Uterus (tissue), 3 donors: ENCODE measurements at regions not wholly inside any gene's neighbourhood (a gene's known extent, or its start where the extent isn't known, plus 50 kb on each side); places are given as distances from the start of the nearest gene placed in this dataset.

Experiments
- DNase-seq, 2 donors: peaks; one replicate each; pipeline ENCODE4 v3.0.0-alpha.2; 2019 to 2020
- H3K27ac ChIP-seq, 2 donors: fragments of 200-600 bp; sonication (generic); 1 replicate in 1 of 2; 2 replicates in 1 of 2; pipeline ENCODE4 v1.5.1; 2016 to 2018
- H3K27me3 ChIP-seq, 2 donors: fragments of 200-600 bp; sonication (generic); one replicate each; pipeline ENCODE4 v1.5.1; 2018 to 2019; ENCODE audit warnings: control low read depth in 1 of 2
- H3K36me3 ChIP-seq, 2 donors: fragments of 200-600 bp; sonication (generic); one replicate each; pipeline ENCODE4 v1.5.1; 2019; ENCODE audit warnings: control low read depth in 1 of 2
- H3K4me1 ChIP-seq, 2 donors: fragments of 200-600 bp; sonication (generic); one replicate each; pipeline ENCODE4 v1.5.1; 2018 to 2019; ENCODE audit warnings: control low read depth in 1 of 2
- H3K4me3 ChIP-seq, 2 donors: fragments of 200-600 bp; sonication (generic); 1 replicate in 1 of 2; 2 replicates in 1 of 2; pipeline ENCODE4 v1.5.1; 2018 to 2019; ENCODE audit warnings: mild to moderate bottlenecking in 1 of 2
- H3K9me3 ChIP-seq, 2 donors: fragments of 200-600 bp; sonication (generic); one replicate each; pipeline ENCODE4 v1.5.1; 2019; ENCODE audit warnings: control low read depth in 1 of 2
- POLR2A ChIP-seq, 2 donors: fragments of 450-650 bp; IDR thresholded peaks; one replicate each; pipeline ENCODE4 v1.6.1; 2016; ENCODE audit warnings: antibody characterized with exemption in 2 of 2, mild to moderate bottlenecking in 1 of 2, moderate library complexity in 1 of 2
- intact Hi-C: fragments of 100-400 bp; cut with DNase I; formaldehyde crosslinking; loops from one replicate; pipeline ENCODE4 v1.15.1; 2023; ENCODE audit warnings: low total_unique reads
- TF ChIP-seq, protein P1 (sequence below), 4 experiments: fragments of 200-600 bp in 2 of 4; fragments of 450-650 bp in 2 of 4; sonication (generic) in 2 of 4; IDR thresholded peaks; one replicate each; pipeline ENCODE4 v1.5.1; 2016 to 2019; ENCODE audit warnings: antibody characterized with exemption in 4 of 4, mild to moderate bottlenecking in 2 of 4, moderate library complexity in 1 of 4
- donor health status: DM: yes; HTN: yes; CAD: no.

DNA sequence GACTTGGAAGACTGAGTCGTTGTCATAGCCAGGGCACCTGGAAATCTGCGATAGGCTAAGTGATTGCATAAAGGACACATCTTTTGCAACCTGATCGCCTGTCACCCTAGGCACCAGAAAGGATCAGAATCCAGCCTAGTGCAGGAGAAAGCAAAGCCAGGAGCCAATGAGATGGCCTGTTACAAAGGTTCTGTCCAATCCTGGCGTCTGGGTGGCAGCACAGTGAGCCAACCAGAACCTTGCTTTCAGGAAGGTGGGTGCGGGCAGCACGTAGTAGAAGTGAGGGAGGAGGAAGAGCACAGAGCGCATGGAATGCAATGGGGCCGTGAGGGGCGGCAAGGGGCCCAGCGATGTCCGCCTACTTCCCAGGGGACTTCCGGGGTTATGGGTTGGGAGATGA is 120.4 kb upstream of the GGTLC1 start:
- Histone ChIP-seq H3K36me3 (no peaks in the 10 kb centered on the region), H3K4me1 (no peaks in the 10 kb centered on the region), H3K27ac (no peak overlapping the region), H3K4me3 (no peak overlapping the region), H3K27me3 (no peaks in the 10 kb centered on the region), H3K9me3 (no peaks in the 10 kb centered on the region)
- TF ChIP-seq POLR2A (IDR thresholded peaks at IDR 0.05) = no peak
- TF ChIP-seq, protein P1, sequence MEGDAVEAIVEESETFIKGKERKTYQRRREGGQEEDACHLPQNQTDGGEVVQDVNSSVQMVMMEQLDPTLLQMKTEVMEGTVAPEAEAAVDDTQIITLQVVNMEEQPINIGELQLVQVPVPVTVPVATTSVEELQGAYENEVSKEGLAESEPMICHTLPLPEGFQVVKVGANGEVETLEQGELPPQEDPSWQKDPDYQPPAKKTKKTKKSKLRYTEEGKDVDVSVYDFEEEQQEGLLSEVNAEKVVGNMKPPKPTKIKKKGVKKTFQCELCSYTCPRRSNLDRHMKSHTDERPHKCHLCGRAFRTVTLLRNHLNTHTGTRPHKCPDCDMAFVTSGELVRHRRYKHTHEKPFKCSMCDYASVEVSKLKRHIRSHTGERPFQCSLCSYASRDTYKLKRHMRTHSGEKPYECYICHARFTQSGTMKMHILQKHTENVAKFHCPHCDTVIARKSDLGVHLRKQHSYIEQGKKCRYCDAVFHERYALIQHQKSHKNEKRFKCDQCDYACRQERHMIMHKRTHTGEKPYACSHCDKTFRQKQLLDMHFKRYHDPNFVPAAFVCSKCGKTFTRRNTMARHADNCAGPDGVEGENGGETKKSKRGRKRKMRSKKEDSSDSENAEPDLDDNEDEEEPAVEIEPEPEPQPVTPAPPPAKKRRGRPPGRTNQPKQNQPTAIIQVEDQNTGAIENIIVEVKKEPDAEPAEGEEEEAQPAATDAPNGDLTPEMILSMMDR (IDR thresholded peaks at IDR 0.05) = no peak
- intact Hi-C loops = no loop called here
- DNase-seq = no peak

DNA sequence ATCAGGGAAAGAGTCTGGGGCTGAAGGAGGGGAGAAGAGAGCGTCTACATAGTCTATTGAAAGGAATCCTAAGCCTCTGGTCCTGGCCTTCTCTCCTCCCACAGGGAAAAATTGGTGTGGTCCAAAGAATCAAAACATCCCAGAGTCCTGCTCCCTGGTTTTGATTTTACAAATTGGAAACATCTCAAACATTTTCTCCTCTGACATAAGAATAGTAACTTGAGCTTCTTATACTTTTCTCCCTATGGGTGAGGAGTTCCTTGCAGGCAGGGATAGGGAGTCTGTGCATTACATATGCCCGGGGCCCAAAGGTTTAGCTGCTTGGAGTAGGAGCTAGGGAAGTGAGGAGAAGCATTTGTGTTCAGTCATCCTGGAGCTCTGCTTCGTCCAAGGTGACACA is 120.0 kb upstream of the GGTLC1 start:
- intact Hi-C loops = no loop called here
- H3K9me3 ChIP-seq = no peaks in the 10 kb centered on the region

DNA sequence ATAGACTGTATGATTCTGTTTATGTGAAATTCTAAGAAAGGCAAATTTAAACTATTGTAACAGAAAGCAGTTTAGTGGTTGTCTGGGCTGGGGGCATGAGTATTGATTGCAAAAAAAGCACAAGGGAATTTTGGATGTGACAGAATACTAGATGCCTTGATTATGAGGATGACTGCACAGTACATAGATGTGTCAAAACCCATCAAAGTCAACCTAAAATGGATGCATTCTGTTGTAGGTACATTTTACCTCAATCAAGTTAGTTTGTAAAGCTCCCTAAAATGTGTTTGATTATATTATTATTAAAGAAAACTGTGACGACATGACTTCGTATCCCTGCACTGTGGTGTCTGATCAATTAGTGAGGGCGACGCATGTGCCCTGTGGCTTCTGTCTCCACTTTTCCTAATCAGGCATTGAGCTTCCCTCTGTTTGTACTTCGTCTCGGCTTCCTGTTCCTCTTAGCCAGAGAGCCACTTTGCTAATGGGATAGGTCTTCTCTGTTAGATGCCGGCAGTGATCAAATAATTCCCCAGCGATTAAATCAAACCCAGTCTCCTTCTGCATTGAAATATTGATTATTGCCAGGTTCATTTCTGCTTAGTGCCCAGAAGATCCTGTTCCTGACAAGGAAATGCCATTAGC is 118.3 kb upstream of the GGTLC1 start:
- no peak for DNase-seq
- TF ChIP-seq, protein P1 (IDR thresholded peaks at IDR 0.05) = no peak
- no peak for TF ChIP-seq POLR2A (IDR thresholded peaks at IDR 0.05)
- Histone ChIP-seq H3K4me1 (no peaks in the 10 kb centered on the region), H3K27ac (no peak overlapping the region), H3K4me3 (no peak overlapping the region), H3K36me3 (no peaks in the 10 kb centered on the region), H3K9me3 (no peaks in the 10 kb centered on the region), H3K27me3 (no peaks in the 10 kb centered on the region)
- intact Hi-C loops = no loop called here

More for the DNA sequence above, 120.0 kb upstream of the GGTLC1 start:
- TF ChIP-seq POLR2A (IDR thresholded peaks at IDR 0.05) = no peak
- TF ChIP-seq, protein P1 (IDR thresholded peaks at IDR 0.05) = no peak
- no peak overlapping the region for H3K4me3 ChIP-seq
- H3K27ac ChIP-seq = no peak overlapping the region
- H3K4me1 ChIP-seq = no peaks in the 10 kb centered on the region
- DNase-seq = no peak
- H3K27me3 ChIP-seq = no peaks in the 10 kb centered on the region
- H3K36me3 ChIP-seq = no peaks in the 10 kb centered on the region

DNA sequence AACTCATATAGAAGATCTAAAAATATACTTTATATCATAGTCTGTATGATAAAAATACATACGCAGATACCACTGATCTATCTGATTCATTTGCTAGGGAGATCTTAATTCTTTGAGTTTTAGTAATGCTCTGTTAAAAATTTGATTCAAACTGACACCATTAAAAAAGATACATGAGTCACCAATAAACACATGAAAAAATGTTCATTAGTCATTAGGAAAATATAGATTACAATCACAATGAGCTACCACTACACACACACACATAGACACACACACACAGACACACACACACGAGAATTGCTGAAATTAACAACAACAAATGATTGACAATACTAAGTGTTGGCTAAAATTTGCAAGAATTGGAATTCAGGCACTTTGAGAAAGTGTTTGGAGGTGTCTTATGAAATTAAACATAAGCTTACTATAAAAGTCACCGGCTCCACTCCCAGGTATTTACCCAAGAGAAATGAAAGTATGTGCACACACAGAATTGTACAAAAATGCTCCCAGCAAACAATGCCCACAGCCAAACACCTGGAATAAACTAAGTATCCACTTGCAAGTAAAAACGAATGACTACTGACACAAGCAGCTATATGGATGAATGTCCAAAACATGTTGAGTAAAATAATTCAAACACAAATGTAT is 117.7 kb upstream of the GGTLC1 start:
- DNase-seq = no peak
- Histone ChIP-seq H3K4me3 (no peak overlapping the region), H3K27me3 (no peaks in the 10 kb centered on the region), H3K4me1 (no peaks in the 10 kb centered on the region), H3K9me3 (no peaks in the 10 kb centered on the region), H3K36me3 (no peaks in the 10 kb centered on the region), H3K27ac (no peak overlapping the region)
- intact Hi-C loops = no loop called here
- TF ChIP-seq, protein P1 (IDR thresholded peaks at IDR 0.05) = no peak
- TF ChIP-seq POLR2A (IDR thresholded peaks at IDR 0.05) = no peak

DNA sequence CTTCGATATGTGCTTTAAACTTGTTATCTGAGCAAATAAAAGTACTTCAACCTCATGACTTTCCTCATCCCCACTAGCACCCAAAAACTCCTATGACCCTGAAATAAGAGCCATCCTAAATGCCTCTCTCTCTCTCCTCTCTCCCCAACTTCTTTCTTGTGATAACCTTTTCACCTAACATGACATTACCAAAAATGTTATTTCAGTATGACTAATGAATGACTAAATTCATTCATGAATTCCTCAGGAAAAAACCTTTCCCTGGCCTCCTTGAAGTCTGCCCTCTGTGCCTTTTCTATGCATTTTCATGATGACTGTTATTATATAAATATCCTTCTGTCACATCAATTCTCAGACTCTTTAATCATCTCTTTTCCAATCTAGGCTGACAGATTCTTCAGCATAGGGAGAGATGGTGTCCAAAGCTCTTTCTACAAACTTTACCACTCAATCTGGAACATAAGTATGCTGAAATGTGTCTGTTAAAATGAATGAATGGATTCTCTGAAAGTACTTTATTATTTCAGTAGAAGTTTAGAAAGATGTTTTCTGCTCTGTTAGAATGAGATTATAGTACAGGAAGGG is 114.3 kb upstream of the GGTLC1 start:
- no peak overlapping the region for H3K4me3 ChIP-seq

More for the DNA sequence above, 114.3 kb upstream of the GGTLC1 start:
- Histone ChIP-seq H3K27me3 (no peaks in the 10 kb centered on the region), H3K27ac (no peak overlapping the region), H3K36me3 (no peaks in the 10 kb centered on the region), H3K4me1 (no peaks in the 10 kb centered on the region), H3K9me3 (no peaks in the 10 kb centered on the region)
- TF ChIP-seq, protein P1 (IDR thresholded peaks at IDR 0.05) = no peak
- no peak for TF ChIP-seq POLR2A (IDR thresholded peaks at IDR 0.05)
- DNase-seq = no peak
- intact Hi-C loops = no loop called here
